HG03060 (cell line): ENCODE measurements at regions not wholly inside any gene's neighbourhood (a gene's known extent, or its start where the extent isn't known, plus 50 kb on each side); places are given as distances from the start of the nearest gene placed in this dataset.
"Not testable (repeated sequence)": the region's sequence is repeated elsewhere in the genome, so short reads cannot be mapped to it uniquely, and the experiment has no call there.

Experiments used
- ATAC-seq: cut with Tn5 transposase; IDR thresholded peaks from one replicate; pipeline ENCODE4 v1.9.1; 2021; ENCODE audit warnings: low read depth, moderate number of reproducible peaks; ENCODE audit not compliant: unreplicated experiment

DNA sequence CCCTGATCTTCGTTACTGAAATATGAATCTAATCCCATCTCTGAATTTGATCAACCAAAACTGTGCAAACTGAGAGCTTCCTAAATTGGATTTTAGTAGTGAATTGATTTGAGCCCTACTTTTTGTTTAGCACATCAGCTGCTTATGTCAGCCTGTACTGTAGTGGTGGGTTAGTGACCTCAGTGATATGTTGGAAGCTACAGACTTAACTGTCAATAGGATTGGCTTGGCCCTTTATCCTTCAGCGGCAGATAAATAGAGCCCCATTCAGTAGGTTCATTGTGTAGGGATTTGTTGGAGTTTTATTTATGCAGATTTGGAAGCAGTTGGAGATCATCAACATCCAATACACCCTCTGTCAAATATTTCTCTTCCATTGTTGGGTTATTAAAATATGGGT lies 409.7 kb downstream of the SOX2 start:
- ATAC-seq = no peak

DNA sequence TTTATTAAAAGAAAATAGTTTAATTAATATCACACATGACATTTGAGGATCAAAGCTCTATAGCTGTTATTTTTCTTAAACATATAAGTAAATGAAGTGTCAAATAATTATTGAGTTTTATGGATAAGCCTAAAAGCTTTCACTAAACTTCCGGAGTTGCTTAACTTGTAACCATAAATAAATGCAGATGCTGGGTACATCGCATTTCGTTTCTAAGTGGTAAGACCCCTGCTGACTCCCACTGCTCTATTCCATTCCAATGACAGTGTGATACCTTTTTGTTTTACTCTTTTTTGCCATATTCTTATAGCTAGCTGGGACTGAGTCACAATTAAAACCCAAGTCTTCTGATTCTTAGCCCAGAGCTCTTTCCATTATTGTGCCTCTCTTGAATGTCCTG lies 411.1 kb downstream of the SOX2 start:
- no peak for ATAC-seq

DNA sequence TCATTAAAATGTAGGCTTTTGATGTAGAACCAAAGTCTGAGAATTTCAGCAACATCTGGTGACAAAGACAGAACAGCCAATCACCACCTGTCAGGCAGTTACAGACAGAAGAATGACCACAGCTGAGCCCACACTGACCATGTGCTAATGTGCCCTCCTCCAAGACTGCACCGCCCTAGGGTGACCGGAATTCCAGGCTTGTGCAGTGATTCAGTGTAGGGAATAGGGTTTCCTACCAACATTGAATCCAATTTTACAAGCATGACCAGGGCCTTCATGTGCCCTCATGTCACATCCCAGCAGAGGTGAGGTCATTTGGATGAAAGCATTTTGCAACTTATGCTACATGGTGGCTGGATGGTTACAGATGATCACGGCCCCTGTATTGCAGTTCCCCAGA lies 412.5 kb downstream of the SOX2 start:
- ATAC-seq = no peak

DNA sequence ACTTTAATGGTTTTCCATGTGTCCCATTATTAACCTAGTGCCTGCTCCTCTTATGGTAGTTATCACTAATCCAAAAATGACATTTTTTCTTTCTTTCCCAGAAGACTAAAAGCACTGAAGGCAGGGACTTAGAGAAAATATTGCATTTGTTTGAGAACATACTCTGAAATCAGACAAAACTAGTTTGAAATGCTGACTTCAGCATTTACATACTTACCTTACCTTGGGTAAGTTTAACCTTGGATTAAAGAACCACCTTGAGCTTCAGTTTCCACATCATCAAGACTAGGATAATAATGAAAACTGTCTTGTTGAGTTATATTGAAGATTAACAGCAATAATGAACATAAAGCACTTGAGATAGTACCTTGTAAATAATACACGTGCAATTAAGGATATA lies 413.0 kb downstream of the SOX2 start:
- ATAC-seq = no peak

- ATAC-seq = no peak
Measured at GRCh38 chr3:182129740-182130139, 418.0 kb downstream of the SOX2 start.

- no peak for ATAC-seq
Measured at GRCh38 chr3:182133752-182134151, 422.0 kb downstream of the SOX2 start.

- no peak for ATAC-seq
Measured at GRCh38 chr3:182135056-182135455, 423.3 kb downstream of the SOX2 start.

GRCh38 chr3:182136008-182136910 lies 424.5 kb downstream of the SOX2 start:
- ATAC-seq = no peak

GRCh38 chr3:182138393-182138792 lies 426.7 kb downstream of the SOX2 start:
- no peak for ATAC-seq

DNA sequence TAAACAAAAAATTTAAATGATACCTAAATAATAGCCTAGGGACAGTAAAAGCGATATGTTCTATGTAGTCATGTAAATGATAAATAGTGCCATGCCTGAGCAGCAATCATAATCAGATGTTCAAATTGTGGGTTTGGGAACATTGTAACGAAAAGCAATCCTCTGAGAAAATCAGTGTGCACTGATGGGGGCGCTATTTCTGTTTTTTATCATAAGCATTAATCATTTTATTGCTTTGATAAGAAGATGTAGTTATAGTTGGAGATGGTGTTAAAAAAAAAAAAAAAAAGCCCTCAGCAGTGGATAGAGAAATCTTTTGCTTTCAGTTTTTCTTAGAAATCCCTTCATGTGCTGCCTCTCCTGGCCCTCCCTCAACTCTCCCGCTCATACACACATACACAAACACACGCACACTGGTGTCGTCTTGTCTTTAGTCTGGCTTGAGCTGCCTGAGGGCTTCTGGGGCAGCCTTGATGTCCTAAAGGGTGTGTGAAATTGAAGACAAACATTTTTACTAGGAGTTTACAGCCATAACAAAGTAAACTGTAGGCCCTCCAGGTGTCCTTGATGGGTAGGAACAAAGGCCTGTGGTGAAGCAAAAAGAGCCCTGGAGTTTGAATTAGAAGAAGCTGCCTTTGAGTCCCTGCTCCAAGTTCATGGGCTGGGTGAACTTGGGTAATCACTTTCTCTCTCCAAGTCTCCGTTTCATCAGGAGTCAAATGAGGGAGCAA lies 428.1 kb downstream of the SOX2 start:
- no peak for ATAC-seq

GRCh38 chr3:182142928-182143327 lies 431.2 kb downstream of the SOX2 start:
- no peak for ATAC-seq

GRCh38 chr3:182143903-182144302 lies 432.2 kb downstream of the SOX2 start:
- no peak for ATAC-seq

DNA sequence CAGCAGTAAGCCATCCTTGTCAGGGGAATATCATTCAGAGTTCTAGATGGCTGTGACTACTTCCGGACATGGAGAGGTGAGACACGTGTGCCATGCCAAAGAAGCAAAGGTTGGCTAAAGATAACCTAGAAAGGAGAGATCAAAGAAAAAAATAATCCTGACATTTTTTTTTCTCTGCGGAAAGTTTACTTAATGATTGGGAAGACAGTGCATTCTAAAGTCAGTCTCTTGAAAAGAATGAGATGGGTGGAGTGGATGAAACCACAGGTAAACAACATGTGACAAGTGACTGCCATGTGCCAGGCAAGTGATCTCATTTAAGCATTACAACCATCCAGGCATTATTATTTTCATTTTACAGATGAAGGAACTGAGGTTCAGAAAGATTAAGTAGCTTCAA lies 436.6 kb downstream of the SOX2 start:
- no peak for ATAC-seq

DNA sequence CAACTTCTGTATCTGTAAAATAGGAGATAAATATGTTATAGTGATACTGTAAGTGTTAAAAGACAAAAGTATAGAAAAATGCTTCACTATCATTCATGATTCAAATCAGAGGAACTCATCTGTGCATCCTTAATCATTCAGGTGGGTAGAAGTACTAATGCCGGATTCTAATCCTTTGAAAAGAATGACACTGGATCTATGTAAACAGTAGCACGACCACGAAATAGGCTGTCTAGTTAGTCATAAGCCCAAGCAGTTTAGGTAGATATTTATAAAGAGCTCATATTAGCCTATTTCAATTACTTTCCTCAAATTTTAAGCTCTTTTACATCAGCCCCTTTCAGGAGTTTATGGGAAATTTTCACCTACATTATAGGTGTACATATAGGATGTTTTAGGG lies 437.9 kb downstream of the SOX2 start:
- no peak for ATAC-seq

- not testable (repeated sequence) for ATAC-seq
Measured at GRCh38 chr3:182156326-182156725, 444.6 kb downstream of the SOX2 start.

GRCh38 chr3:182165234-182165633 lies 453.5 kb downstream of the SOX2 start:
- ATAC-seq = no peak

GRCh38 chr3:182172534-182172933 lies 460.8 kb downstream of the SOX2 start:
- no peak for ATAC-seq

GRCh38 chr3:182178488-182179200 lies 466.9 kb downstream of the SOX2 start:
- no peak for ATAC-seq

DNA sequence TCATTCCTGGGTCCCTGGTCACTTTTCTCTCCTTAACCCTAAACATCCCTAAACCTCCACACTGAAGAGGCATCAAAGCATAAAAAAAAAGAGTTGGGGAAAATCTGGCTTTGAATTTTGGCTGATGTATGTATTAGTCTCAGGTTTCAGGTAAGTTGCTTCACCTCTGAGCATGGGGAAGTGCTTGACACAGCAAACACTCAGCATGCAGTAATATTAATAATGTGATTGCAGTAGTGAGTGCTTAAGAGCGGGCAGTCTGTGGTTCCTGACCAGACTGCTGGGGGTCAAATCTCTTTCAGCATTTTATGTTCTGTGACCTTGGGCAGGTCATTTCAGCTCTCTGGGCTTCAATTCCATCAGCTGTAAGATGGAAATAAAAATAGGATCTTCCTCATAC lies 467.9 kb downstream of the SOX2 start:
- no peak for ATAC-seq

- ATAC-seq = no peak
Measured at GRCh38 chr3:182180654-182181385, 469.1 kb downstream of the SOX2 start.
